ENCODE measurements at regions not wholly inside any gene's neighbourhood (a gene's known extent, or its start where the extent isn't known, plus 50 kb on each side); places are given as distances from the start of the nearest gene placed in this dataset.
"Not testable (repeated sequence)": the region's sequence is repeated elsewhere in the genome, so short reads cannot be mapped to it uniquely, and the experiment has no call there.

GRCh38 chr5:87042554-87042953, 225.1 kb upstream of the RASA1 start:
- no peak for DNase-seq (ENCODE audit: extremely low read depth in 1 of 2, low read depth in 1 of 2)

GRCh38 chr5:87048156-87048555, 219.5 kb upstream of the RASA1 start:
- DNase-seq (ENCODE audit: extremely low read depth in 1 of 2, low read depth in 1 of 2): no peak

GRCh38 chr5:87049012-87049411, 218.7 kb upstream of the RASA1 start:
- DNase-seq (ENCODE audit: extremely low read depth in 1 of 2, low read depth in 1 of 2): not testable (repeated sequence)

- no peak for DNase-seq (ENCODE audit: extremely low read depth in 1 of 2, low read depth in 1 of 2)
These were observed 216.1 kb upstream of the RASA1 start for GRCh38 chr5:87051502-87052113.

- no peak for DNase-seq (ENCODE audit: extremely low read depth in 1 of 2, low read depth in 1 of 2)
These were observed 214.5 kb upstream of the RASA1 start for GRCh38 chr5:87053146-87053545.

- no peak for DNase-seq (ENCODE audit: extremely low read depth in 1 of 2, low read depth in 1 of 2)
These were observed 212.9 kb upstream of the RASA1 start for GRCh38 chr5:87054821-87055220.

- no peak for DNase-seq (ENCODE audit: extremely low read depth in 1 of 2, low read depth in 1 of 2)
These were observed 206.6 kb upstream of the RASA1 start for GRCh38 chr5:87061046-87061445.

GRCh38 chr5:87069311-87069710, 198.4 kb upstream of the RASA1 start:
- no peak for DNase-seq (ENCODE audit: extremely low read depth in 1 of 2, low read depth in 1 of 2)

GRCh38 chr5:87069974-87070608, 197.6 kb upstream of the RASA1 start:
- no peak for DNase-seq (ENCODE audit: extremely low read depth in 1 of 2, low read depth in 1 of 2)

GRCh38 chr5:87074072-87074471, 193.6 kb upstream of the RASA1 start:
- no peak for DNase-seq (ENCODE audit: extremely low read depth in 1 of 2, low read depth in 1 of 2)

- peak in 1 of 2 donors; percentile 1 for DNase-seq (ENCODE audit: extremely low read depth in 1 of 2, low read depth in 1 of 2)
These were observed 192.6 kb upstream of the RASA1 start for GRCh38 chr5:87074934-87075541.

- no peak for DNase-seq (ENCODE audit: extremely low read depth in 1 of 2, low read depth in 1 of 2)
These were observed 191.3 kb upstream of the RASA1 start for GRCh38 chr5:87076411-87076810.

GRCh38 chr5:87076931-87077330, 190.8 kb upstream of the RASA1 start:
- no peak for DNase-seq (ENCODE audit: extremely low read depth in 1 of 2, low read depth in 1 of 2)

- no peak for DNase-seq (ENCODE audit: extremely low read depth in 1 of 2, low read depth in 1 of 2)
These were observed 188.5 kb upstream of the RASA1 start for GRCh38 chr5:87079219-87079618.

- no peak for DNase-seq (ENCODE audit: extremely low read depth in 1 of 2, low read depth in 1 of 2)
These were observed 186.7 kb upstream of the RASA1 start for GRCh38 chr5:87081016-87081415.

GRCh38 chr5:87081511-87082372, 185.9 kb upstream of the RASA1 start:
- DNase-seq (ENCODE audit: extremely low read depth in 1 of 2, low read depth in 1 of 2): peak in 1 of 2 donors; percentile 1

- DNase-seq (ENCODE audit: extremely low read depth in 1 of 2, low read depth in 1 of 2): no peak
These were observed 173.3 kb upstream of the RASA1 start for GRCh38 chr5:87094347-87094746.

GRCh38 chr5:87094833-87095232, 172.8 kb upstream of the RASA1 start:
- no peak for DNase-seq (ENCODE audit: extremely low read depth in 1 of 2, low read depth in 1 of 2)

- DNase-seq (ENCODE audit: extremely low read depth in 1 of 2, low read depth in 1 of 2): no peak
These were observed 171.9 kb upstream of the RASA1 start for GRCh38 chr5:87095787-87096186.

GRCh38 chr5:87097664-87098063, 170.0 kb upstream of the RASA1 start:
- no peak for DNase-seq (ENCODE audit: extremely low read depth in 1 of 2, low read depth in 1 of 2)

GRCh38 chr5:87099291-87099839, 168.3 kb upstream of the RASA1 start:
- no peak for DNase-seq (ENCODE audit: extremely low read depth in 1 of 2, low read depth in 1 of 2)

All from activated CD8-positive, alpha-beta memory T cell treated with anti-CD3 and anti-CD28 coated beads for 1 hour (primary cell).